GM12878 (cell line): ENCODE measurements at regions not wholly inside any gene's neighbourhood (a gene's known extent, or its start where the extent isn't known, plus 50 kb on each side); places are given as distances from the start of the nearest gene placed in this dataset.

Experiments
- ATAC-seq: fragments of 200-7000 bp; cut with Tn5 transposase; 3 replicates; pipeline ENCODE4 v1.9.1; 2020; ENCODE audit warnings: mild to moderate bottlenecking, moderate library complexity
- BruUV-seq: library from RNA; stranded (reverse); fragments of 400-500 nt; replicated peaks from 2 replicates; lab custom pipeline; 2021; lab: Mats Ljungman, UMichigan
- CTCF ChIA-PET: fragments of 300-600 bp; sonication (Branson Sonifier 250); formaldehyde crosslinking; extraction: SDS; loops from one replicate; lab custom pipeline; 2021; ENCODE audit warnings: inconsistent platforms; lab: Yijun Ruan, JAX
- POLR2A ChIA-PET: fragments of 350-600 bp; formaldehyde crosslinking; extraction: SDS; loops from one replicate; lab custom pipeline; 2021; ENCODE audit warnings: inconsistent platforms; lab: Charles Lee
- RAD21 ChIA-PET: fragments of 300-600 bp; sonication (Branson Sonifier 250); formaldehyde crosslinking; loops from one replicate; lab custom pipeline; 2023; ENCODE audit warnings: antibody characterized with exemption; ENCODE audit not compliant: unreplicated experiment; lab: Charles Lee
- SMC1A ChIA-PET: fragments of 300-600 bp; sonication (Branson Sonifier 250); formaldehyde crosslinking; loops from one replicate; lab custom pipeline; 2023; ENCODE audit not compliant: unreplicated experiment, uncharacterized antibody; lab: Charles Lee
- DNase-seq: peaks from one replicate; pipeline ENCODE4 v3.0.0-alpha.2; 2011; ENCODE audit warnings: low read depth, low spot score
- FAIRE-seq: peaks from 3 replicates; lab custom pipeline; 2011; peaks lifted over from hg19 to GRCh38; lab: Jason Lieb, UNC
- H2AFZ ChIP-seq: 2 replicates; pipeline ENCODE4 v1.6.0; 2011; ENCODE audit warnings: low read depth, low read length, control low read depth; ENCODE audit not compliant: control insufficient read depth
- H3K27ac ChIP-seq: 2 replicates; pipeline ENCODE4 v1.5.1; 2011; ENCODE audit warnings: control low read depth; ENCODE audit not compliant: control insufficient read depth, insufficient read depth
- H3K27me3 ChIP-seq, 2 experiments: replicated peaks in 1 of 2; 2 replicates each; pipeline versions ENCODE4 v1.6.0 to v1.6.1; 2011; ENCODE audit warnings: low read length in 1 of 2; ENCODE audit not compliant: control insufficient read depth in 2 of 2, insufficient read depth in 2 of 2
- H3K36me3 ChIP-seq, 2 experiments: 2 replicates each; pipeline ENCODE4 v1.5.1; 2011; ENCODE audit warnings: low read length in 1 of 2; ENCODE audit not compliant: control insufficient read depth in 2 of 2, insufficient read depth in 2 of 2
- H3K4me1 ChIP-seq: 2 replicates; pipeline ENCODE4 v1.6.1; 2011; ENCODE audit warnings: mild to moderate bottlenecking, low read length, moderate library complexity, mixed read lengths; ENCODE audit not compliant: control insufficient read depth, insufficient read depth
- H3K4me2 ChIP-seq: 2 replicates; pipeline ENCODE4 v1.6.0; 2011; ENCODE audit warnings: control low read depth; ENCODE audit not compliant: control insufficient read depth, insufficient read depth
- H3K4me3 ChIP-seq: fragments of 200-600 bp; sonication (generic); 2 replicates; pipeline ENCODE4 v1.5.1; 2016
- H3K79me2 ChIP-seq: 2 replicates; pipeline ENCODE4 v1.6.0; 2011; ENCODE audit warnings: low read length; ENCODE audit not compliant: control insufficient read depth, insufficient read depth
- H3K9ac ChIP-seq: 2 replicates; pipeline ENCODE4 v1.8.0; 2011; ENCODE audit warnings: low read length, control low read depth, mixed read lengths; ENCODE audit not compliant: control insufficient read depth, insufficient read depth
- H3K9me3 ChIP-seq: replicated peaks from 3 replicates; pipeline ENCODE4 v1.5.1; 2011; ENCODE audit warnings: mild to moderate bottlenecking, low read length; ENCODE audit not compliant: control insufficient read depth, insufficient read depth
- H4K20me1 ChIP-seq: 2 replicates; pipeline ENCODE4 v1.6.0; 2011; ENCODE audit not compliant: control insufficient read depth, insufficient read depth
- BHLHE40 ChIP-seq, 2 experiments: fragments of 450-650 bp in 1 of 2; IDR thresholded peaks; 2 replicates each; pipeline ENCODE4 v1.6.1; 2011 to 2017; ENCODE audit warnings: low read depth in 2 of 2, borderline replicate concordance in 1 of 2, improper control_type of control experiment in 1 of 2, low read length in 1 of 2, mild to moderate bottlenecking in 1 of 2
- BRCA1 ChIP-seq: IDR thresholded peaks from 2 replicates; pipeline ENCODE4 v1.6.1; 2011; ENCODE audit warnings: low read depth, low read length, improper control_type of control experiment
- CTCF ChIP-seq, 3 experiments: IDR thresholded peaks in 2 of 3; conservative IDR thresholded peaks in 1 of 3; 2 replicates each; pipeline ENCODE4 v1.5.1; 2011; ENCODE audit warnings: low read depth in 3 of 3, low read length in 3 of 3, mild to moderate bottlenecking in 3 of 3, control low read depth in 2 of 3, moderate library complexity in 2 of 3, inconsistent platforms in 1 of 3, mixed read lengths in 1 of 3; ENCODE audit not compliant: control insufficient read depth in 2 of 3, insufficient read depth in 1 of 3; ENCODE audit errors: extremely low read depth in 1 of 3
- EP300 ChIP-seq, 2 experiments: fragments of 150-350 bp in 1 of 2; IDR thresholded peaks; 2 replicates each; pipeline ENCODE4 v1.6.1; 2011 to 2012; ENCODE audit warnings: low read depth in 2 of 2, low read length in 2 of 2, borderline replicate concordance in 1 of 2, improper control_type of control experiment in 1 of 2, inconsistent platforms in 1 of 2; ENCODE audit not compliant: control insufficient read depth in 1 of 2
- HCFC1 ChIP-seq: fragments of 150-350 bp; IDR thresholded peaks from 2 replicates; pipeline ENCODE4 v1.6.1; 2014; ENCODE audit warnings: low read length
- MEF2B ChIP-seq: fragments of 450-650 bp; IDR thresholded peaks from 2 replicates; pipeline ENCODE4 v1.6.1; 2018; ENCODE audit warnings: mild to moderate bottlenecking, moderate library complexity; ENCODE audit not compliant: partially characterized antibody, poor library complexity, severe bottlenecking
- MTA3 ChIP-seq: IDR thresholded peaks from 2 replicates; pipeline ENCODE4 v1.6.1; 2012; ENCODE audit warnings: low read length, inconsistent platforms, borderline replicate concordance
- MXI1 ChIP-seq: fragments of 150-350 bp; IDR thresholded peaks from 2 replicates; pipeline ENCODE4 v1.6.1; 2011; ENCODE audit warnings: low read depth, mild to moderate bottlenecking, inconsistent platforms, low read length, improper control_type of control experiment
- SPI1 ChIP-seq: IDR thresholded peaks from 2 replicates; pipeline ENCODE4 v1.6.1; 2011; ENCODE audit warnings: low read depth, mild to moderate bottlenecking, low read length, moderate library complexity, borderline replicate concordance; ENCODE audit not compliant: insufficient read depth
- WRNIP1 ChIP-seq: IDR thresholded peaks from 2 replicates; pipeline ENCODE4 v1.6.1; 2011; ENCODE audit warnings: low read depth, low read length, improper control_type of control experiment, borderline replicate concordance
- YBX1 ChIP-seq: fragments of 450-650 bp; IDR thresholded peaks from 2 replicates; pipeline ENCODE4 v1.6.1; 2016; ENCODE audit warnings: antibody characterized with exemption
- ZNF24 ChIP-seq: fragments of 450-650 bp; IDR thresholded peaks from 2 replicates; pipeline ENCODE4 v1.6.1; 2017; ENCODE audit warnings: antibody characterized with exemption, mild to moderate bottlenecking
- WGBS: methylation state at CpG from one replicate; pipeline ENCODE4 v1.1.6; 2016; ENCODE audit warnings: low lambda C conversion rate; ENCODE audit not compliant: insufficient replicate concordance, insufficient coverage; ENCODE audit errors: missing lambda C conversion rate; 5-methylcytosine and 5-hydroxymethylcytosine counted together
- in situ Hi-C: fragments of 300-500 bp; cut with MboI; formaldehyde crosslinking; loops from 9 replicates; pipeline ENCODE4 v1.14.3; 2018; ENCODE audit warnings: mixed read lengths
- intact Hi-C: fragments of 100-400 bp; cut with micrococcal nuclease; formaldehyde crosslinking; loops from one replicate; pipeline ENCODE4 v1.14.2; 2022; ENCODE audit not compliant: unreplicated experiment

- TF ChIP-seq MXI1 (no peak), WRNIP1 (no peak), EP300 (IDR thresholded peaks at IDR 0.05; ENCODE audit: borderline replicate concordance in 1 of 2, control insufficient read depth in 1 of 2, low read depth in 2 of 2, low read length in 2 of 2) (no peak), CTCF (IDR thresholded peaks at IDR 0.05 in 2 of 3, conservative IDR thresholded peaks at IDR 0.05 in 1 of 3; ENCODE audit: control insufficient read depth in 2 of 3, extremely low read depth in 1 of 3, insufficient read depth in 1 of 3, low read depth in 3 of 3, low read length in 3 of 3) (no peak), SPI1 (no peak)
Measured at GRCh38 chr3:163576314-163576713, 1502.0 kb downstream of the SI start (continued).

- H3K79me2 ChIP-seq: no peaks in the 10 kb centered on the region
- FAIRE-seq (no peak), DNase-seq (no peak), ATAC-seq (no peak)
- no peak for TF ChIP-seq MEF2B
- TF ChIP-seq HCFC1: no peak
- no peak for TF ChIP-seq BHLHE40 (IDR thresholded peaks at IDR 0.05; ENCODE audit: borderline replicate concordance in 1 of 2, low read depth in 2 of 2, low read length in 1 of 2)
- no peak for TF ChIP-seq MTA3
- TF ChIP-seq ZNF24: no peak
- no peak for TF ChIP-seq YBX1
- no peak for TF ChIP-seq BRCA1
- H3K4me2 ChIP-seq: no peak overlapping the region
- no peak overlapping the region for H3K9ac ChIP-seq
- ChIA-PET RAD21 (no interaction called here), SMC1A (no interaction called here), CTCF (no interaction called here), POLR2A (no interaction called here)
- H3K9me3 ChIP-seq: no peaks in the 10 kb centered on the region
- in situ Hi-C loops (no loop called here), intact Hi-C loops (no loop called here)
- no peaks in the 10 kb centered on the region for H4K20me1 ChIP-seq
- H3K27ac ChIP-seq: no peak overlapping the region
- H3K36me3 ChIP-seq: no peaks in the 10 kb centered on the region
- no peak overlapping the region for H3K4me3 ChIP-seq
- no TSS peak for BruUV-seq
- H3K4me1 ChIP-seq: no peaks in the 10 kb centered on the region
- 5% methylated on average over 3 of the region's 3 CpGs for WGBS
- H2AFZ ChIP-seq: no peak overlapping the region
- H3K27me3 ChIP-seq: no peaks in the 10 kb centered on the region
Measured at GRCh38 chr3:163573324-163573723, 1505.0 kb downstream of the SI start.
